Fibroblast of lung (primary cell): ENCODE measurements at regions not wholly inside any gene's neighbourhood (a gene's known extent, or its start where the extent isn't known, plus 50 kb on each side); places are given as distances from the start of the nearest gene placed in this dataset.

ENCODE experiments used
- EZH2 ChIP-seq: IDR thresholded peaks from 2 replicates; pipeline ENCODE4 v1.5.1; 2012; ENCODE audit warnings: low read length, control low read depth, mild to moderate bottlenecking; ENCODE audit errors: missing control alignments
- TF ChIP-seq, protein P1 (sequence below), 2 donors: IDR thresholded peaks in 1 of 2; conservative IDR thresholded peaks in 1 of 2; 1 replicate in 1 of 2; 2 replicates in 1 of 2; pipeline ENCODE4 v1.5.1; 2011 to 2012; ENCODE audit warnings: low read length in 2 of 2, control low read depth in 1 of 2, inconsistent platforms in 1 of 2, low read depth in 1 of 2, mild to moderate bottlenecking in 1 of 2

DNA sequence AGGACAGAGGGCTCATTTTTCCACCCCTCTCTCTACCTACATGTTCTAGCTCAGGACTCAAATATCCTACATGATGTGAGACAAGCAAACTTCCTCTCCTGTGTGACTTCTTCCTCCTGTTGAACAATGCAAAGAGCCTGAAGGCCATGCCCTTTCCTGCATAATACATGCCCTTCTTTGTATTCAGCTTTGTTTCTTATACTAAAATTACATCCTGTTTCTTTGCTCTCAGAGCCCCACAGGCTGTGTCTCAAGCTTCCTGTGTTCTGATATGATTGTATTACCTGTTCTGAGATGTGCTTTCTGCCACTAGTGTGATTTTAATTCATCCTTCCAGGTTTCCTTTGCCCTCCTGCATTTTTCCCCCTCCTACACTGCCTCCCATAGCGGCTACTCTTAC lies 166.4 kb upstream of the AFF2 start:
- TF ChIP-seq, protein P1, sequence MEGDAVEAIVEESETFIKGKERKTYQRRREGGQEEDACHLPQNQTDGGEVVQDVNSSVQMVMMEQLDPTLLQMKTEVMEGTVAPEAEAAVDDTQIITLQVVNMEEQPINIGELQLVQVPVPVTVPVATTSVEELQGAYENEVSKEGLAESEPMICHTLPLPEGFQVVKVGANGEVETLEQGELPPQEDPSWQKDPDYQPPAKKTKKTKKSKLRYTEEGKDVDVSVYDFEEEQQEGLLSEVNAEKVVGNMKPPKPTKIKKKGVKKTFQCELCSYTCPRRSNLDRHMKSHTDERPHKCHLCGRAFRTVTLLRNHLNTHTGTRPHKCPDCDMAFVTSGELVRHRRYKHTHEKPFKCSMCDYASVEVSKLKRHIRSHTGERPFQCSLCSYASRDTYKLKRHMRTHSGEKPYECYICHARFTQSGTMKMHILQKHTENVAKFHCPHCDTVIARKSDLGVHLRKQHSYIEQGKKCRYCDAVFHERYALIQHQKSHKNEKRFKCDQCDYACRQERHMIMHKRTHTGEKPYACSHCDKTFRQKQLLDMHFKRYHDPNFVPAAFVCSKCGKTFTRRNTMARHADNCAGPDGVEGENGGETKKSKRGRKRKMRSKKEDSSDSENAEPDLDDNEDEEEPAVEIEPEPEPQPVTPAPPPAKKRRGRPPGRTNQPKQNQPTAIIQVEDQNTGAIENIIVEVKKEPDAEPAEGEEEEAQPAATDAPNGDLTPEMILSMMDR (conservative IDR thresholded peaks at IDR 0.05 in 1 of 2, IDR thresholded peaks at IDR 0.05 in 1 of 2; ENCODE audit: low read depth in 1 of 2, low read length in 2 of 2): no peak
- no peak for TF ChIP-seq EZH2
